GM10266 (cell line): ENCODE measurements at regions not wholly inside any gene's neighbourhood (a gene's known extent, or its start where the extent isn't known, plus 50 kb on each side); places are given as distances from the start of the nearest gene placed in this dataset.

ENCODE experiments used
- DNase-seq: peaks from one replicate; pipeline ENCODE4 v3.0.0; 2012; ENCODE audit errors: extremely low spot score
- TF ChIP-seq, protein P1 (sequence below): IDR thresholded peaks from 2 replicates; pipeline ENCODE4 v1.5.1; 2012; ENCODE audit warnings: mild to moderate bottlenecking, low read depth; ENCODE audit not compliant: control insufficient read depth, insufficient read depth; ENCODE audit errors: missing control alignments

- DNase-seq, result no peak
- TF ChIP-seq, protein P1, sequence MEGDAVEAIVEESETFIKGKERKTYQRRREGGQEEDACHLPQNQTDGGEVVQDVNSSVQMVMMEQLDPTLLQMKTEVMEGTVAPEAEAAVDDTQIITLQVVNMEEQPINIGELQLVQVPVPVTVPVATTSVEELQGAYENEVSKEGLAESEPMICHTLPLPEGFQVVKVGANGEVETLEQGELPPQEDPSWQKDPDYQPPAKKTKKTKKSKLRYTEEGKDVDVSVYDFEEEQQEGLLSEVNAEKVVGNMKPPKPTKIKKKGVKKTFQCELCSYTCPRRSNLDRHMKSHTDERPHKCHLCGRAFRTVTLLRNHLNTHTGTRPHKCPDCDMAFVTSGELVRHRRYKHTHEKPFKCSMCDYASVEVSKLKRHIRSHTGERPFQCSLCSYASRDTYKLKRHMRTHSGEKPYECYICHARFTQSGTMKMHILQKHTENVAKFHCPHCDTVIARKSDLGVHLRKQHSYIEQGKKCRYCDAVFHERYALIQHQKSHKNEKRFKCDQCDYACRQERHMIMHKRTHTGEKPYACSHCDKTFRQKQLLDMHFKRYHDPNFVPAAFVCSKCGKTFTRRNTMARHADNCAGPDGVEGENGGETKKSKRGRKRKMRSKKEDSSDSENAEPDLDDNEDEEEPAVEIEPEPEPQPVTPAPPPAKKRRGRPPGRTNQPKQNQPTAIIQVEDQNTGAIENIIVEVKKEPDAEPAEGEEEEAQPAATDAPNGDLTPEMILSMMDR, result no peak
Observed at GRCh38 chr13:27673911-27674310, 52.2 kb downstream of the POLR1D start.

GRCh38 chr13:27678306-27679040 lies 56.8 kb downstream of the POLR1D start:
- TF ChIP-seq, protein P1, result no peak
- no peak for DNase-seq

DNA sequence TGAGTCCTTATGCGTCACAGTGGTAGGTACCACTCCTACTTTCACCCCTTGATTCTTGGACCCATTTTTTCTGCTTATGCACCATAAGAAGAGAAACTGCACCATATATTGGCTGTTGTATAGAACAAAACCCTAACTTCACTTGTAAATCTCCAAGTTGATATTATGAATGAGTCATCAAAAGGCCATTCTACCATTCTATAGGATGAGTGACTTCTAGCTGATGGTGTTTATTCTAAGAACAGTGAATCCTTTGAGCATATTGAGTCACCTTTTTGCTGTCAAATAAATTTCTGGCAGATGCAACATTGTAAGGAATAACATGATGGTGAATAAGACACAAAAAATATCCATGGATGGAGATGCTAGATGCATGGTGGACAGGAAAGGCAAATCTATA lies 57.7 kb downstream of the POLR1D start:
- TF ChIP-seq, protein P1, result no peak
- no peak for DNase-seq

DNA sequence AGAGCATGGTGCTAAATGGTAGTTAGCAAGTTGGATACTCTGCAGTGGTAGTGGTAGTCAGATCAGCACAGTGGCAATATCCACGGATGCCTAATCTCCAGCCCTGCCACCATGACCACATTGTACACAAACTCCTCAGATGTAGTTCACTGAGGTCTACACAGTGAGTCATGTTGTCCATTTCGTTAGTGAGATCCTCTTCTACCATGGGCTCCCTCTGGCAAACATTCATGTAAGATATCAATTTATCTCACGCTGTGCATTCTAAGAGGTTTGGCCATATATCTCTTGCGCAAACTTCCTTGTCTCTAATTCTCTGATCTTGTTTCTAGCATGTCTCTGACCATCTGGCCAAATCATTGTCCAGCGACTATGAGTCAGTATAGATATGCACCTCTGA lies 58.2 kb downstream of the POLR1D start:
- TF ChIP-seq, protein P1, result no peak
- no peak for DNase-seq

- DNase-seq, result no peak
- TF ChIP-seq, protein P1, result no peak
Observed at GRCh38 chr13:27680465-27680864, 58.8 kb downstream of the POLR1D start.

GRCh38 chr13:27691207-27691606 lies 69.5 kb downstream of the POLR1D start:
- TF ChIP-seq, protein P1, result no peak
- DNase-seq, result no peak

DNA sequence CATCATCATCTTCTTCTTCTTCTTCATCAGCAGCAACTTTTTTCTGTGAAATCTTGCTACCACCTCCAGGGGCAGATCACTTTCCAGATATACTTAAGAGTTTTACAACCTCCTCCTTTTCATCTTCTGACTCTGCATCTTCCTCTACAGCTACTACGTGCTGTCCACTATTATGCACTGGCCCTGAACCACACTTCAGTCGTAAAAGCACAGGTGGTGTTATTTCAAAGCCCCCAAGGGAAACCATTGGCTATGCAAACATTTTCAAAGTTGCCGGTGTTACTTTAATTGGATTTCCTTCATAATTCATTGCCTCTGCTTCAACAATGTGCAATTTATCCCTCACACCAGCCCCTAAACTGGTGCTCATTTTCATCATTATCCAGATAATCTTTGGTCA lies 75.0 kb downstream of the POLR1D start:
- TF ChIP-seq, protein P1, result no peak
- DNase-seq, result no peak
